Stimulated activated CD4-positive, alpha-beta T cell treated with anti-CD3 and anti-CD28 coated beads, Interleukin-2, amount 100 ng/mL, for 48 hours (primary cell): ENCODE measurements at regions not wholly inside any gene's neighbourhood (a gene's known extent, or its start where the extent isn't known, plus 50 kb on each side); places are given as distances from the start of the nearest gene placed in this dataset.

ENCODE experiments used
- DNase-seq, 2 donors: peaks; one replicate each; pipeline ENCODE4 v3.0.0-alpha.2; 2020

- no peak for DNase-seq
These were observed 514.4 kb upstream of the TNC start for GRCh38 chr9:115632391-115632790.

GRCh38 chr9:115633104-115633503 is 515.1 kb upstream of the TNC start:
- no peak for DNase-seq

GRCh38 chr9:115635680-115636383 is 517.8 kb upstream of the PAPPA start:
- DNase-seq: no peak

- no peak for DNase-seq
These were observed 517.0 kb upstream of the PAPPA start for GRCh38 chr9:115636596-115636995.

GRCh38 chr9:115637661-115638060 is 515.9 kb upstream of the PAPPA start:
- DNase-seq: no peak

- DNase-seq: no peak
These were observed 512.7 kb upstream of the PAPPA start for GRCh38 chr9:115640887-115641286.

- no peak for DNase-seq
These were observed 511.3 kb upstream of the PAPPA start for GRCh38 chr9:115642285-115642684.

GRCh38 chr9:115643948-115644727 is 509.5 kb upstream of the PAPPA start:
- DNase-seq: no peak

GRCh38 chr9:115649991-115650472 is 503.6 kb upstream of the PAPPA start:
- no peak for DNase-seq

- DNase-seq: no peak
These were observed 502.8 kb upstream of the PAPPA start for GRCh38 chr9:115650768-115651167.

GRCh38 chr9:115651461-115651860 is 502.1 kb upstream of the PAPPA start:
- DNase-seq: no peak

- DNase-seq: no peak
These were observed 500.4 kb upstream of the PAPPA start for GRCh38 chr9:115653171-115653606.

GRCh38 chr9:115657695-115658094 is 495.9 kb upstream of the PAPPA start:
- DNase-seq: no peak

GRCh38 chr9:115665519-115665918 is 488.1 kb upstream of the PAPPA start:
- DNase-seq: no peak

- no peak for DNase-seq
These were observed 485.1 kb upstream of the PAPPA start for GRCh38 chr9:115668521-115668920.

GRCh38 chr9:115671236-115671962 is 482.2 kb upstream of the PAPPA start:
- DNase-seq: no peak

GRCh38 chr9:115671963-115672305 is 481.7 kb upstream of the PAPPA start:
- no peak for DNase-seq

GRCh38 chr9:115672477-115673316 is 480.9 kb upstream of the PAPPA start:
- DNase-seq: no peak

GRCh38 chr9:115673599-115673998 is 480.0 kb upstream of the PAPPA start:
- no peak for DNase-seq

- DNase-seq: no peak
These were observed 479.5 kb upstream of the PAPPA start for GRCh38 chr9:115674091-115674490.

GRCh38 chr9:115675834-115676233 is 477.8 kb upstream of the PAPPA start:
- no peak for DNase-seq

- no peak for DNase-seq
These were observed 473.4 kb upstream of the PAPPA start for GRCh38 chr9:115680231-115680630.

- no peak for DNase-seq
These were observed 472.0 kb upstream of the PAPPA start for GRCh38 chr9:115681585-115681984.
